Stimulated activated CD8-positive, alpha-beta memory T cell treated with anti-CD3 and anti-CD28 coated beads, Interleukin-2, amount 100 ng/mL, for 48 hours (primary cell): ENCODE measurements at regions not wholly inside any gene's neighbourhood (a gene's known extent, or its start where the extent isn't known, plus 50 kb on each side); places are given as distances from the start of the nearest gene placed in this dataset.
"Not testable (repeated sequence)": the region's sequence is repeated elsewhere in the genome, so short reads cannot be mapped to it uniquely, and the experiment has no call there.

Source experiments
- DNase-seq, 2 donors: peaks; one replicate each; pipeline ENCODE4 v3.0.0-alpha.2; 2020; ENCODE audit warnings: low read depth in 2 of 2

DNA sequence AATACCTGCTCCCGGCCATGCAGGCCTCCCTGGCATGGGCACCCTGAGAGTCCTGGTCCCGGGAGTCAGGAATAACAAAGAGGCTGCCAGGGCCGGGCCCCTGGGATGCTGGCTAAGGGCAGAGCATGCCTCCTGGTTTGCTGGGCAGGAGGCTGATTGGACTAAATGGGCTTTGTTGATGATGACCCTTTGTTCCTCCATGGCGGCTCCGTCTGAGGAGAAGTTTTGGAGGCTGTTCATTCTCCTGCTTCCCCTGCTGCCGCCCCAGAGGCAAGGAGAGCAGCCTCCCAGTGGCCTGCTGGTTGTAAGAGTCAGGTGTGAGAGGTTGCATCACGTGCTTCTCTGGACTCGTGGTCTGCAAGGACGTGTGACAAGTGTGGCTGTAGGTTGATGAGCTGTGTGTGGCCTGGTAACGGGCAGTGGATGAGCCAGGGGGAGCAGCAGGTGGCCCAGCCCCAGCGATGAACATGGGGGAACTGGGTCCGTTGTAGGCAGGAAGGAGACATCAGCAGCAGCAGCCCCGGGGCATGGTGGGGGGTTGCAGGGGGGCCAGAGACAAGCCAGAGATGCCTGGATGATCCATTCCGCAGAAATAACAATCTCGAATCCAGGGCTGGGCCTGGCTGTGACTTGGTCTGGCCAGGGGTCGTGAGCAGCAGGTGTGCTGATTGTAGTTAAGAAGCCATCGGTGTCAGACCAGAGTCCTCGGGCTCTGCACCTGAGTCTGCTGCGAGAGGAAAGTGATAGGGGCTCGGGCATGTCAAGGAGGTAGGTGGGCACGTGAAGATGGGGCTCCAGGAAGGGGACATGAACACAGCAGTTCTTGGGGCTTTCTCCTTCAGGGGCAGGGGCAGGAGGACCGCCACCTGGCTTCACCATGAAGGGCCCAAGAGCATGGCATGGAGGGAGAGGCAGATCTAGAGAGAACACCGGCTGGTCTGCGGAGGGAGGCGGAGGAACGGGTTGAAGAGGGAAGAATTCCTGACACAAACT, 101.4 kb downstream of the TNFRSF13B start:
- DNase-seq: no peak

DNA sequence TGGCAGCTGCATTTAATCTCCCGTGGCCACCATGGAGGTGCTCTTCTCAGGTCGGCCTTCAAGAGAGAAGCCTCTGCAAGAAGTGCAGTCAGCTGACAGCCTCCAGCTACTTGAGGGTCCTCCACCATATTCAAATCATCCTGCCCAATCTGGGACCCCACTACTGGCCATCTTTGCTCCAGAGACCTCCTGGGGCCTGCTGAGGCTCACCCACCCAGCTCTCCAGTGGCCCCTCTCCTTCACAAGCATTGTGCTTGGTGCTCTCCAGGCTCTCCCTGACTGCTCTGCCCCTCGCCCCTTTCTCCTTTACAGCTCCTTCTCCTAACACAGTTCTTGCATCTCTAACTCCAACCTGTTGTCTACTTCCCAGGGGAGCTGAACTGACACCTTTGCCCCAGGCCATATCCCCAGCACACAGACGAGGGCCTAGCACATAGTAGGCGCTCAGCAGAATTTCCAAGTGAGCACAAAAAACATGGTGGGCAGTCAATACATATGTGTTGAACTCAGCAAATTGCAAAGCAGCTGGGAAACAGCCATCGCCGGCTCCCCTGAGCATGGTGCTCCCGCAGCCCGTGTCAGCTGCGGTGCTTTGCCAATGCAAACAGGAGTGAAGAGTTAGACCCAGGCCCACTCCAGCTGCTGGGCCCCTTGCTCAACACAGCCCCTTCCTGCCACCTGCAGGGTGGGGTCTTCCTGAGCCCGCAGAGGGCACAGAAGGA, 102.2 kb downstream of the TNFRSF13B start:
- DNase-seq: not testable (repeated sequence)

DNA sequence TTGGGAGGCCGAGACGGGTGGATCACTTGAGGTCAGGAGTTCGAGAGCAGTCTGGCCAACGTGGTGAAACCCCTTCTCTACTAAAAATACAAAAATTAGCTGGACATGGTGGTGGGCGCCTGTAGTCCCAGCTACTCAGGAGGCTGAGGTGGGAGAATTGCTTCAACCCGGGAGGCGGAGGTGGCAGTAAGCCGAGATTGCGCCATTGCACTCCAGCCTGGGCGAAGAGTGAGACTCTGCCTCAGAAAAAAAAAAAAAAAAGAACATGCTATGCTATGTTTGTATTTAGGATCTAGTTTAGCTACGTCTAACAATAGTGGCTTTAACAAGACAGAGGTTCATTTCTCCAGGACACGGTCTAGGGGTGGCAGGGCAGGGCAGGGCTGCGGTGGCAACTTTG, 103.3 kb downstream of the TNFRSF13B start:
- DNase-seq: not testable (repeated sequence)

DNA sequence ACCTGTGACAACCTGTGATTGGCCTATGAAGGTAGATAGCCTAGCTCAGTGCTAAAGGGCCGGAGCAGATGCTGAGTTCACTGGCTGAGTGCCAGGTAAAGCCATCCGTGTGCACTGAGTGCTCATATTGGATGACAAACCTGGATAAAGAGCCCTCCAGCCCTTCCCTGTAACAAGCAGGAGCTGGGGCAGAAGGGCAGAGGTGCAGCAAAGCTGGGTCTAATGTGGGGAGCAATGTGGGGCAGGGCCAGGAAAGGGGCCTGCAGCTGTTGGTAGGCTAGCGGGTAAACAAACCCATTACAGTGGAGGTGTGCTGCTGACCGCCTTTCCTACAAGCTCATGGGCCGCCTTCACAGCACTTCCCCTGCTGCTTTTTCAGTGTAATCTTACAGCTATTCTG, 104.4 kb downstream of the TNFRSF13B start:
- not testable (repeated sequence) for DNase-seq

DNA sequence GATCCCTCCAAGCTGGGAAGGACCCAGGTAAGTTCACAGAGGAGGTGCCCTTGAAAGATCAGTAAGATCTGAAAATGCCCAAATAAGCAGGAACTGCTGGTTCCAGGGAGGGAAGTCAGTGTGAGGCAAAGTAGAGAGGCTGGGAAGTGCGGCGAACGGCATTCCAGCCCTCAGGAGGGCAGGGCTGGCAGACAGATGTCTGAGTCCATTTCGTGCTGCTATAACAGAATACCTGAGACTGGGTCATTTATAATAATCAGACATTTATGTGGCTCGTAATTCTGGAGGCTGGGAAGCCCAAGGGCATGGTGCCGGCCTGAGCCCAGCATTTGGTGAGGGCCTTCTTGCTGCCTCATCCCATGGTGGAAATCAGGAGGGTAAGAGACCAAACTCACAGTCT, 105.1 kb downstream of the TNFRSF13B start:
- not testable (repeated sequence) for DNase-seq

DNA sequence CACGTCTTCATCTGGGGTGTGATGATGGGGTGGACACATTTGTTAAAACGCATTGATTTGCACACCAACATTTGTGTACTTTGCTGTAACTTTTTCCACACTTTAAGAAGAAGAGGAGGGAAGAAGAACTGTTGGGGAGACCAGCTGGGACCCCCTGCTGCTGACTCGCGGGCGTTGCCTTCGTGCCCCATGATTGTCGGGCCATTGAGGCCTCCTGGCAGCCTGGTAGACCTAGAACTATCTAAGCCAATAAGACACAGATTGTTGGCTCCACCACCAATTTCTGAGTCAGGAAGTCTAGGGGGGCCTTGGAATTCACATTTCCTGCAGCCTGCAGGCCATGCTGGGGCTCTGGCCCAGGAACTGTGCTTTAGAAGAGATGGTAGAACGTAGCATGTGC, 105.5 kb downstream of the TNFRSF13B start:
- no peak for DNase-seq

DNA sequence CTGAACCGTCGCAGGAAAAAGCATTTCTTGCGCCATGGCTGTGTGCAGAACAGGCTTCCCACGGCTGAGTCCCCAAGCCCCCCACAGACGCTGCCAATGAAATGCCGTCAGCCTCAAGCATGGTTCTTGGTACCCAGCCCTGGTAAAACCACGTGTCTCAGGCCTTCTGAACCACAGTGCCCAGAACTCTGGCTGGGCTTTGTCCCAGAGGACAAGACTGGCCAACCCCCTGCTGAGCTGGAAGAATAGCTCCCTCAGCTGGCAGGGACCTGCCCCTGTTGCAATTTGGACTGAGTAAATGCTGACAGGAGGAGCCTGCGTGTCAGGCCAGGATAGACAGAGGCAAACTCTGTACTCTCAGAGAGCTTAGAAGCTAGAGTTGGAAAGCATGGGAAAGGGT, 106.2 kb downstream of the TNFRSF13B start:
- not testable (repeated sequence) for DNase-seq

DNA sequence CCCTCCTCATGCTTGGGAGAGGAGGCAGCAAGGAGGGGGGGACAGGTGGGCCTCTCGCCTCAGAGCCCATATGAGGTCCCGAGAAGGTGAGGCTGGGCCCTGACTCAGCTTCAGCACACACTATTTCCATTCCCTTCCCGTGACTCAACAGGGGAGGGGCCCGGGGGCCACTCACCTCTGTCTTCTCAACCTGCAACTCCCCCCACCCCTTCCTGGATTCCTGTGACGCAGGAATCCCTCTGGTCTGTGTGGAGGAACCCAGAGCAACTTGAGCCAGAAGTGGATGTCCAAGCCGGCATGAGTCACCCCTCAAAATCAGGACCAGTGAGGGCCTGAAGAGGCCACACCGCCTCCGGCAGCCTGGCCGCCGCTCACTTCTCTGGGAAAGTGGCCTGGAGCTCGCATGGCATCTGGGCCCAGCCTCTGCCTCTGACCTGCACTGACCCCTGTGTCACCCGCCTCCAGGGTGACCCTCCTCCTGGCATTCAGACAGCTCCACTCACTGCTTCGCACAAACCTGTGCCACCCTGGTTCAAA, 106.8 kb downstream of the TNFRSF13B start:
- DNase-seq: not testable (repeated sequence)

DNA sequence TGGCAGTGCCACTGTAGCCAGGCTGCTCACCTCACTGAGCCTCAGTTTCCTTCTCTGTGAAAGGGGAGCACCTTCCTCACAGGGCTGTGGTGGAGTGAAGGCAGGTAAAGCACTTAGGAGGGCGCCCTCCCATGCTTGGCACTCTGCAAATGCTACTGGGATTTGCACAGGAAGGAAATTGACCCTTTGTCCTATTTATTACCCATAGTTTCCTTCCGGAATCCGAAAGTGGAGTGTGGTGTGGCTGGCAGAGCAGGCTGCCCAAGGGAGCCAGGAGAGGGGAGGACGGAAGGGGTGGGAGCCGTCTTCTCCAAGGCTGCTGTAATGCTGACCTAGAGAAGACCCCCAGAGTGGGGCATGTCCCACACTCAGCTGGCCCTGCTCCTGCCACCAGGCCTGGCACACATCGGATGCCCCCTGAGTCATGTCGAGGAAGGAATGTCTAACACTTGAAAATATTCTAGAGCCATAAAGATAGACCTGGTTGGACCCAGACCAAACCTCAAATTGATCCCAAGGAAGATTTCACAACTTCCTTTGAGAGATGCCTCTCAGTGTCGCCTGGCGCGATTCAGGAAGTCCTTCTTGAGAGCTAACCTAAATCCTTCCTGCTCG, 107.3 kb downstream of the TNFRSF13B start:
- DNase-seq: not testable (repeated sequence)

DNA sequence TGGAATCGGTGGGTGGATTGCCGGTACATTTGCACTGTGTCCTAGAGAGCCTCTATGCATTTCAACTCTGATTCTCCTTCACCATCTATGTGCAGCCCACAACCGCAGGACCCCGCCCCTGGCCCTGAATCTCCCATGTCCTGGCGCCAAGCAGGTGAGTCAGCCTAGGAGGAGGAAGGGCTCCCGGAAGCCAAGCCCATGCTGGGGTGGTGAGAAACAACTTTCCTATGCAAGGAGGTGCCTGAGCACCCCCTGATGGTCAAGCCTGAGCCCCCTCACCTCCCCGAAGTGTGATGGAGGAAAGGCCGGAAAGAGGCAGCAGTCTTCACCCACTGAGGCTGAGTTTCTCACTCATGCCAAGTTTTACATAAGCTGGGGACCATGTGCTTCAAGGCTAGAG, 110.8 kb downstream of the TNFRSF13B start:
- DNase-seq: not testable (repeated sequence)

DNA sequence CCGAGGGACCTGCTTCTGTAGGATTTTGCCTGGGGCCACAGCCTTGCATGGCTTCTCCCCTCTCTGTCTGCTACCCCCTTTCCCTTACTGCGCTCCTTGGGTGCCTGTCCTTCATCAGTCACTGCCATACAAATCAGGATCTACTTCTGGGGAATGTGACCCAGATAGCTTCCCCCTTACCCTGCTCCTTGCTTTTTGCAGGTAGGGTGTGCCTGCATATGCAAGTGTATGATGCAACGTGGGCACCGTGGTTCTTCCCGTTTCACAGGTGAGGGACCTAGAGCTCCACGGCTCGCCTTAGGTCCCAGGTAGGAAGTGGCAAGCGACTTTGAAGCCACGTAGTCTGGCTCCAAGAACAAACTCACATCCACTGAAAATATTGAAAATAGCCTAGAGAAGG, 111.5 kb downstream of the TNFRSF13B start:
- not testable (repeated sequence) for DNase-seq

DNA sequence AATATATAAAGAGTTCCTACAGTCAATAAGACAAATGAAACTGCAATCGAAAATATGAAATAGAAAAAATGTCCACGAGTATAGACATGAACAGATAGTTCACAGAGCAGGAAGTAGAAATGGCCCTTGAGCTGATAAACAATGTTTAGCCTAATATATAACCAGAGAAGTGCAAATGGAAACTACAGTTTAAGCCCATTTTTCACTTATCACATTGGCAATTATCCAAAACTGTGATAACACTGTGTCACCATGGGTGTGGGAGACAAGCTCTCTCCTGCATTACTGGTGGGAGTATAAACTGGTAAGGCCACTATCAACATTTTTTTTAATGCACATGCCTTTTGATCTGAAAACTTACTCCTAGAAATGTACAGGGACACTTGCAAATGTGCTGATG, 112.4 kb downstream of the TNFRSF13B start:
- not testable (repeated sequence) for DNase-seq

DNA sequence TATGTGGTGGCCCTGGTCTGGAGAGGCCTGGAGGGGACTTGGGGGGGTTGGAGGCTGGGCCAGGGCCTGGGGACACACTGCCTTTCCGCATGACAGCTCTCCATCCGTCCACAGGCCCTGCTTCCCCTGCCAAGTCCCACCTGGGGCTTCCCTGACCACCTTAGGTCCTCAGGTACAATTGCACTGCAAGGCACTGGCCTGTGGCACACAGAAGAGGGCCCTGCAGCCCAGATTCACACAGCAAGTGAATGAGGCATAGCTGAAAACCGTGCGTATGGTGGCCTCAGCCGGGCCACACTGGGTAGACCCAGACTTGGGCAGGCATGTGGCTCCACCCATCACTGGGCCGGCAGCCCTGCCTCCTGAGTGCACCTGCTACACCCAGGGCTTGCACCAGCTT, 114.2 kb downstream of the TNFRSF13B start:
- not testable (repeated sequence) for DNase-seq

DNA sequence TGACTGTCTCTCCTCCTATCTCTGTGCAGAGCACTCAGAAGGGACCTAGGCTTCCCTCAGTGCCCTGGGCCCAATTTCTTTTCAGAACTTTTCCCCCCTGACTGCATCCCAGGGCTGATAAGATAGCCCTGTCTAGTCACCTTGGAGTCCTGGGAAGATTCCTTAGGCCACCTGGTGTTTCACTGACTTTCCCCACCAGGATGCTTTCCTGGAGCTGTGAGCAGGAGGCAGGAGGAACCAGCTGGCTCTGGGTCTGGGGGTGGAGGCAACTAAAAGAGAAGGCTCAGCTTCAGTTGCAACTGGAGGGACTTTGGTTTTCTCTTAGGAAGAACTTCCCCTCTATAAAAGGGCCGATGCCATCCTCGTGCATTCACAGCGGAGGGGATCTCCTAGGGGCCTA, 115.1 kb downstream of the TNFRSF13B start:
- DNase-seq: not testable (repeated sequence)

DNA sequence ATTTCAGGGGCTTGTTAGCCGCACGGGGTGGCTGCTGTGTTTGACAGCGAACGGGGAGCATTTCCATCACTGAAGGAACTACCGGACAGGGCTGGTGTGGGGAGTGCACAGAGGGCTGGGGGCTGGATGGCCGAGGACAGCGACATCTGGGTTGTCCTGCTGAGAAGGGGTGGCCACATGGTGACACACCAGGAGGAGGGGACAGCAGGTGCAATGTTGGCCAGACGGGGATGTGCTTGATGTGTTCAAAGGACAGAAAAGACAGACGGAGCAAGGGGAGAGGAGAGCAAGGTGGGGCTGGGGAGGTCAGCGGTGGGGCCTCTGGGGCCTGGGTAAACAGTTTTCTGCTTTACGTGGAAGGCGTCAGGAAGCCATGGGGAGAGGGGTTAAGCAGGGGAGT, 115.7 kb downstream of the TNFRSF13B start:
- not testable (repeated sequence) for DNase-seq

DNA sequence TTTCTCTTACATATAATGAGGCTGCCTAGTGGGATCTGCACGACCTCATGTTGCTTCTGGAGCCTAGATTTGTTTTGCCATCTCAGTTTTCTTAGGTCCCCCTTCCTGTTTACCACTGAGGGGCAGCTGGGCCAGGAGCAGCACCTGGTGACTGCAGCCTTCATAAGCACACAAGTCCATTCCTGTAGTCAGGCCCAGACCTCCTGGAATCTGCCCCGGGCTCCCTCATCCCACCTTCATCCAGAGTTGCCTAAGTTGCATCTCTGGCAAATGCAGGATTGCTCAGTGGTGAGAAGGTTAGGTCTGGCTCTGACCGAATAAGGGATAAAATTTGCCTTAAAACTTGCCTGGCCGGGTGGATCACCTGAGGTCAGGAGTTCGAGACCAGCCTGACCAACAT, 117.3 kb downstream of the TNFRSF13B start:
- DNase-seq: not testable (repeated sequence)

DNA sequence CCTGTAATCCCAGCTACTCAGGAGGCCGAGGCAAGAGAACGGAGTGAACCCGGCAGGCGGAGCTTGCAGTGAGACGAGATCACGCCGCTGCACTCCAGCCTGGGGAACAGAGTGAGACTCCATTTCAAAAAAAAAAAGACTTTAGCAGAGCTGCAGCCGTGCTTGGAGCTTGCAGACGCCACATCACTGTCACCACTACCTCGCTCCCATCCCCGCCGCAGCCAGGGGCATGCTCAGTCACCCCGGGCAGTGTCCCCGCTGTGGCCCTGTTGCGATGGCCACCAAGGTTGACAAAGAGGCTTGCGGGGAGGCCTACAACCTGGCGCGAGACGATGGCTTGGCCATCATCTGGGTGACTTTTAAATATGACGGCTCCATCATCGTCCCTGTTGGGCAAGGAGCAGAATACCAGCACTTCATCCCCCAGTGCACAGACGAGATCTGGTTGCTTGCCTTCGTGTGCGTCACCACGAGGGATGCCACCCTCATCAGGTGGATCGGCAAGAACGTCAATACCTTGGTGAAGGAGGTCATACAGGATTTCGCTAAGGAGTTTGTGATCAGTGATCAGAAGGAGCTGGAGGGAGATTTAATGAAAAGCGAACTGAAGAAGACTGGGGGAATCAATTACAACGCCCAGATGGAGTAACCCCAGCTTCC, 118.1 kb downstream of the TNFRSF13B start:
- DNase-seq: no peak

DNA sequence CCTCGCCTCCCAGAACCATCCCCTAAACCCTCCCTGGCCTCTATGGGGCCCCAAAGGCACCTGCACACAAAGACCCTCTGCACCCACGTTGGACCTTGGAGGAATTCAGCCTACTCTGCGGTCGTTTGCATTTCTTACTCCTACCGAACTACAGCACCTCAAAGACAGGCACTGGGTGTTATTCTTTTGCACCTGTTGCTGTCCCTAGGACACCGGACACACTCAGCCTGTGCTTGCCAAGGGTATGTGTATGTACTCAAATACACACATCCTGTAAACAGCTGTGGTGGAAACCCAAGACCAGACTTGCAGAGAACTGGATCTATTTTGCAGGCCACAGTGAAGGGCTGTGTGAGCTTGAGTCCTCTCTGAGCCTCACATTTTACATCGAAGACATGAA, 122.1 kb downstream of the TNFRSF13B start:
- DNase-seq: not testable (repeated sequence)

DNA sequence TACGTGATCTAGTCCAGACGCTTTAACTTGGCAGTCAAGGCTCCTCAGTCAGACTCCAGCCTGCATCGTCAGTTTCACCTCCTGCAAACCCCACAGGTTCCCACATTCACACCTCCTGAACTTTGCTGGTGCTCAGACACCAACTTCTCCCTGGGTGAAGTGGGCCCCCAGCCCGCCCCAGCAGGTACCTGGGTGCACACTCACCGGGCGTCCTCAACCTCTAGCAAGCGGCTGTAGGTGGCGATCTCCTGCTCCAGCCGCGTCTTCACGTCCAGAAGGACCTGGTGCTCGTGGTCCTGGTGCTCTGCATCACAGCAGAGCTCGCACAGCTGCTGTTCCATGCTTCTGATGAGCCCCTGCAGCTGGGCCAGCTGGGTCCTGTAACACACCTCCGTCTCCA, 122.9 kb downstream of the TNFRSF13B start:
- not testable (repeated sequence) for DNase-seq

DNA sequence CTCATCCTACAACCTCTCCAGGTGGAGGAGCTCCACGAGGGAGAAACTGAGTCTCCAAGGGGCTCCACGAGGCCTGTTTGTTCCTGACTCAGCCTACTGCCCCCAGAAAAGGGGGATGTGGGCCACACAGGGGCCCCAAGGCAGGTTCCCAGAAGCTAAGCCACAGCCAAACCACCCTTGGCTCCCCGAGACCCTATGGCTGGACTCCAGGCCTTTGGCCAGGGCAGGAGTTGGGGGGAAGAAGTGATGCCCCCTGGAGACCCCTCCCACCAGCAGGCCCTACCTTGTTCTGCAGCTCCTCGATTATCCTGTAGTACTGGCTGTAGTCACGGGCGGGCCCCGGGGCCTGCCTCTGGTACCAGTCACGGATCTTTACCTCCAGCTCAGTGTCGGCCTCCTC, 126.8 kb downstream of the TNFRSF13B start:
- not testable (repeated sequence) for DNase-seq

DNA sequence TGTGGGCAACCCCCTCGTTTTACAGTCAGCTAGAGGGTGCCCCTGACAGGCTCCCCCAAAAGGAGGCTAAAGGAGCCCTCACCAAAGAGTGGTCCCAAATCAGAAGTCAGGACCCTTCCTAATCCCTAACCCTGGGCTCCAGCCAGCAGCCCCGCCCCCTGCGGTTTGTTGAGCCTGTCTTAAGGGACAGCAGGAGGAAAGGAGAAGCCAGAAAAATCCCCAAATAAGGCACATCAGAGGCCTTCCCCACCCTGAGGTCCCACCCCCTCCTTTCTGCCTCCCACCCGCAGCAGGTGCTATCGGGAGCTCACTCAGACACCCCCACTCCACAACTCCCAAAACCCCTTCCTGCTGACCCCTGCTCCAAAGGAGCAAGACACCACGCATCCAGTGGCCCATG, 127.2 kb downstream of the TNFRSF13B start:
- DNase-seq: not testable (repeated sequence)
